CD4-positive, alpha-beta T cell (primary cell): ENCODE measurements at regions not wholly inside any gene's neighbourhood (a gene's known extent, or its start where the extent isn't known, plus 50 kb on each side); places are given as distances from the start of the nearest gene placed in this dataset.

Source experiments
- ATAC-seq: fragments of 200-7000 bp; cut with Tn5 transposase; one replicate; pipeline ENCODE4 v1.10.0; 2022; ENCODE audit warnings: mild to moderate bottlenecking; ENCODE audit not compliant: poor library complexity
- CTCF ChIA-PET: fragments of 350-600 bp; sonication (Branson Sonifier 250); formaldehyde crosslinking; loops from one replicate; lab custom pipeline; 2021; ENCODE audit warnings: antibody characterized with exemption, inconsistent platforms; lab: Charles Lee
- POLR2A ChIA-PET: fragments of 350-600 bp; sonication (Branson Sonifier 250); formaldehyde crosslinking; loops from one replicate; lab custom pipeline; 2021; ENCODE audit warnings: antibody characterized with exemption, inconsistent platforms; lab: Charles Lee
- DNase-seq, 14 experiments: peaks; one replicate each; pipeline ENCODE4 v3.0.0-alpha.2; 2013 to 2020; ENCODE audit warnings: mixed read lengths in 2 of 14
- H3K27ac ChIP-seq, 2 donors: one replicate each; pipeline versions ENCODE4 v1.5.1 to v1.7.0; 2013; ENCODE audit warnings: low read length in 2 of 2, low read depth in 1 of 2, mild to moderate bottlenecking in 1 of 2
- H3K27me3 ChIP-seq, 2 experiments: 1 replicate in 1 of 2; 2 replicates in 1 of 2; pipeline versions ENCODE4 v1.6.1 to v1.7.0; 2013; ENCODE audit warnings: low read length in 2 of 2, control low read depth in 1 of 2, mild to moderate bottlenecking in 1 of 2, moderate library complexity in 1 of 2; ENCODE audit not compliant: insufficient read depth in 2 of 2, control insufficient read depth in 1 of 2
- H3K36me3 ChIP-seq: one replicate; pipeline ENCODE4 v1.6.1; 2013; ENCODE audit warnings: low read length, control low read depth; ENCODE audit not compliant: insufficient read depth
- H3K4me1 ChIP-seq: one replicate; pipeline ENCODE4 v1.6.1; 2013; ENCODE audit warnings: low read length, control low read depth; ENCODE audit not compliant: insufficient read depth
- H3K4me3 ChIP-seq: one replicate; pipeline ENCODE4 v1.5.1; 2013; ENCODE audit warnings: mild to moderate bottlenecking, low read length, moderate library complexity
- H3K9me3 ChIP-seq, 2 experiments: 1 replicate in 1 of 2; 2 replicates in 1 of 2; pipeline versions ENCODE4 v1.6.1 to v1.7.0; 2013; ENCODE audit warnings: low read length in 2 of 2, mild to moderate bottlenecking in 2 of 2, control low read depth in 1 of 2, moderate library complexity in 1 of 2; ENCODE audit not compliant: control insufficient read depth in 1 of 2, insufficient read depth in 1 of 2
- H3K27ac Mint-ChIP-seq: one replicate; pipeline ENCODE4 v1.8.0; 2020; ENCODE audit warnings: mixed read lengths
- H3K27me3 Mint-ChIP-seq: one replicate; pipeline ENCODE4 v1.8.0; 2021; ENCODE audit warnings: mixed read lengths
- H3K36me3 Mint-ChIP-seq: one replicate; pipeline ENCODE4 v1.8.0; 2021; ENCODE audit warnings: low read depth, mixed read lengths
- H3K4me1 Mint-ChIP-seq: one replicate; pipeline ENCODE4 v1.8.0; 2021; ENCODE audit warnings: low read depth, mixed read lengths
- H3K4me3 Mint-ChIP-seq: one replicate; pipeline ENCODE4 v1.8.0; 2020; ENCODE audit warnings: mild to moderate bottlenecking, mixed read lengths
- H3K9me3 Mint-ChIP-seq: one replicate; pipeline ENCODE4 v1.8.0; 2020; ENCODE audit warnings: mixed read lengths
- intact Hi-C, 2 experiments: fragments of 100-400 bp; cut with DNase I in 1 of 2; cut with micrococcal nuclease in 1 of 2; formaldehyde crosslinking; loops; one replicate each; pipeline versions ENCODE4 v1.15.1 to v1.9.0; 2023 to 2025; cut with DNase I, micrococcal nuclease
- TF ChIP-seq, protein P1 (sequence below): fragments of 200-600 bp; IDR thresholded peaks from one replicate; pipeline ENCODE4 v1.8.0; 2022; ENCODE audit warnings: antibody characterized with exemption, mild to moderate bottlenecking

DNA sequence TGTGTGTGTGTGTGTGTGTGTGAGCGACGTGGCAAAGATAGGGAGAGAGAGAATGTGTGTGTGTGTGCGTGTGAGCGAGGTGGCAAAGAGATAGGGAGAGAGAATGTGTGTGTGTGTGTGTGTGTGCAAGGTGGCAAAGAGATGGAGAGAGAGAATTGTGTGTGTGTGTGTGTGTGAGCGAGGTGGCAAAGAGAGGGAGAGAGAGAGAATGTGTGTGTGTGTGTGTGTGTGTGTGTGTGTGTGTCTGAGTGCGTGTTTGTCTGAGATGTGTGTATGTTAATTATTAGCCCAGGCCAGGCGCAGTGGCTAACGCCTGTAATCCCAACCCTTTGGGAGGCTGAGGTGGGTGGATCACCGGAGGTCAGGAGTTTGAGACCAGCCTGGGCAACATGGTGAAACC is 154.6 kb upstream of the RGMA start:
- DNase-seq: no peak
- CTCF ChIA-PET: no interaction called here
- ATAC-seq: no peak

DNA sequence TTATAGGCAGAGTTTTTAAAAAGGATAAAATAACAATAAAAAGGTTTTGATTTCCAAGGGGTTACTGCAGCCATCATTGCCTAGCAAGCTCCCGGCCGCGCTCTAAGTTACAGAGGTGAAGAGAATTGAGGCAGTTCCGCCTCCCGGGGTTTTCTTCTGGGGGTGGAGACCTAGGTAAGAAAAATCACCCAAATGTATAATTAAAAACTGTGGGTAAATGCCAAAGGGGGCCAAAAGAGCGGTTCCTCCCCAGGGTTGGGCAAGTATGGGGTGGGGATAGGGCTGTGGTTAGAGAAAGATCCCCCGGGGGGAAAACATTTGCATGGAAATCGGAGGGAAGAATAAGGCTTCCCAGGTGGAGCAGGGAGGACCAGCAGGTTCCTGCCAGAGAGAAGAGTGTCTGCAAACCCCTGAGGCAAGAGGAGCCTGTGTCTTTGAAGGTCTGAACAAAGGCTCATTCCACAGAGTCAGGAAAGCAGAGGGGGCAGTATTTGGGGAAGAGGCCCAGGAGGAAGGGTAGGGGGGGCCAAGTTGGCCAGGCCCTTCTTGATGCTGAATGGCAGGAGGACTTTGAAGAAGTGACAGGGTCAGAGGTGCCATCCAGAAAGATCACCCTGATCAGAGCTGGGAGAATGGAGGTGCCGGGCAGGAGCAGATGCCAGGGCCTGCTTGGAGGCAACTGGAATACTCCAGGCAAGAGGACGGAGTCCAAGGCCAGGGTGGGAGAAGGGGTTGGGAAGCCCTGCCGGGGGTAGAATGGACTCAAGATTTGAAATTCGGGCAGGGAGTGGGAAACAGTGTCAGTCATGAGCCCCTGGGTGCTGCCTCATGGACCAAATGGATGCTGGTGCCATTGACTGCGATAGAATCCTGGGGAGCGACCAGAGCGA is 152.9 kb upstream of the RGMA start:
- Histone ChIP-seq H3K4me1 (no peaks in the 10 kb centered on the region), H3K9me3 (peaks cover 0 to 16% of the 10 kb centered on the region in 2 experiments), H3K36me3 (no peaks in the 10 kb centered on the region), H3K4me3 (no peak overlapping the region), H3K27me3 (peaks cover 0 to 3% of the 10 kb centered on the region in 2 experiments), H3K27ac (no peak overlapping the region)
- TF ChIP-seq, protein P1, sequence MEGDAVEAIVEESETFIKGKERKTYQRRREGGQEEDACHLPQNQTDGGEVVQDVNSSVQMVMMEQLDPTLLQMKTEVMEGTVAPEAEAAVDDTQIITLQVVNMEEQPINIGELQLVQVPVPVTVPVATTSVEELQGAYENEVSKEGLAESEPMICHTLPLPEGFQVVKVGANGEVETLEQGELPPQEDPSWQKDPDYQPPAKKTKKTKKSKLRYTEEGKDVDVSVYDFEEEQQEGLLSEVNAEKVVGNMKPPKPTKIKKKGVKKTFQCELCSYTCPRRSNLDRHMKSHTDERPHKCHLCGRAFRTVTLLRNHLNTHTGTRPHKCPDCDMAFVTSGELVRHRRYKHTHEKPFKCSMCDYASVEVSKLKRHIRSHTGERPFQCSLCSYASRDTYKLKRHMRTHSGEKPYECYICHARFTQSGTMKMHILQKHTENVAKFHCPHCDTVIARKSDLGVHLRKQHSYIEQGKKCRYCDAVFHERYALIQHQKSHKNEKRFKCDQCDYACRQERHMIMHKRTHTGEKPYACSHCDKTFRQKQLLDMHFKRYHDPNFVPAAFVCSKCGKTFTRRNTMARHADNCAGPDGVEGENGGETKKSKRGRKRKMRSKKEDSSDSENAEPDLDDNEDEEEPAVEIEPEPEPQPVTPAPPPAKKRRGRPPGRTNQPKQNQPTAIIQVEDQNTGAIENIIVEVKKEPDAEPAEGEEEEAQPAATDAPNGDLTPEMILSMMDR: no peak
- ATAC-seq (no peak), DNase-seq (no peak)
- Mint-ChIP-seq H3K36me3 (no peaks in the 10 kb centered on the region), H3K4me1 (peaks cover under 1% of the 10 kb centered on the region), H3K27me3 (peaks cover 17% of the 10 kb centered on the region), H3K27ac (no peak overlapping the region), H3K9me3 (no peaks in the 10 kb centered on the region), H3K4me3 (no peak overlapping the region)
- CTCF ChIA-PET: no interaction called here
- POLR2A ChIA-PET: no interaction called here
- intact Hi-C loops: no loop called here

More for the DNA sequence above, 154.6 kb upstream of the RGMA start:
- Mint-ChIP-seq H3K27me3 (peaks cover 18% of the 10 kb centered on the region), H3K9me3 (no peaks in the 10 kb centered on the region), H3K4me3 (no peak overlapping the region), H3K36me3 (no peaks in the 10 kb centered on the region), H3K27ac (no peak overlapping the region), H3K4me1 (no peaks in the 10 kb centered on the region)
- TF ChIP-seq, protein P1: no peak
- Histone ChIP-seq H3K27me3 (peaks cover 0 to 3% of the 10 kb centered on the region in 2 experiments), H3K36me3 (no peaks in the 10 kb centered on the region), H3K9me3 (peaks cover 0 to 16% of the 10 kb centered on the region in 2 experiments), H3K4me3 (no peak overlapping the region), H3K4me1 (no peaks in the 10 kb centered on the region), H3K27ac (no peak overlapping the region)
- POLR2A ChIA-PET: no interaction called here
- intact Hi-C loops: no loop called here

DNA sequence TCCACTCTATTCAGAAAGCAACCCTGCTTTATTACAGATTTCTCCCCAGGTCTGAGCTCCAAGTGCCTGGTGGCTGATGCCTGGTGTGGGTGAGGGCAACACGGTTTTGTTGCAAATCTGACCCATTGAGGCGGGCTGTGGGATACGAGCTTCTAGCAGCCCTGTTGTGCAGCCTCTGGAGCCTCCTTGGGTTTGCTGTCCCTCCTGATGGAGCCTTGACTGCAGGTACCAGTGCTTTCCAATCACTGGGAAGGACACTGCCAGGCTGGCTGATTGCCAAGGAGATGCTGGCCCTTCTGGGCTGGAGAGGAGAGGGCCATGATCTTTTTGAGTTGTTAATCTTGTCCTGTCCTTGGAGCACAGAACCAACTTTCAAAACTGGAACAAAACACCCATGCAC is 151.0 kb upstream of the RGMA start:
- Histone ChIP-seq H3K4me3 (no peak overlapping the region), H3K4me1 (no peaks in the 10 kb centered on the region), H3K27me3 (peaks cover 0 to 3% of the 10 kb centered on the region in 2 experiments), H3K9me3 (peaks cover 0 to 14% of the 10 kb centered on the region in 2 experiments), H3K27ac (no peak overlapping the region), H3K36me3 (no peaks in the 10 kb centered on the region)
- Mint-ChIP-seq H3K4me1 (peaks cover 15% of the 10 kb centered on the region), H3K36me3 (no peaks in the 10 kb centered on the region), H3K27me3 (peaks cover 4% of the 10 kb centered on the region), H3K27ac (no peak overlapping the region), H3K9me3 (no peaks in the 10 kb centered on the region), H3K4me3 (no peak overlapping the region)
- POLR2A ChIA-PET: no interaction called here
- TF ChIP-seq, protein P1: no peak
- intact Hi-C loops: no loop called here
- CTCF ChIA-PET: no interaction called here
- ATAC-seq: no peak
- no peak for DNase-seq
